Activated CD4-positive, alpha-beta T cell treated with anti-CD3 and anti-CD28 coated beads for 36 hours (primary cell): ENCODE measurements at regions not wholly inside any gene's neighbourhood (a gene's known extent, or its start where the extent isn't known, plus 50 kb on each side); places are given as distances from the start of the nearest gene placed in this dataset.

Experiments used
- ATAC-seq: fragments of 200-7000 bp; cut with Tn5 transposase; one replicate; pipeline ENCODE4 v1.10.0; 2021; ENCODE audit warnings: mild to moderate bottlenecking, moderate library complexity
- CTCF ChIA-PET: fragments of 350-600 bp; sonication (Branson Sonifier 250); formaldehyde crosslinking; loops from one replicate; lab custom pipeline; 2021; ENCODE audit warnings: antibody characterized with exemption; lab: Charles Lee
- POLR2A ChIA-PET: fragments of 350-600 bp; sonication (Branson Sonifier 250); formaldehyde crosslinking; loops from one replicate; lab custom pipeline; 2021; ENCODE audit warnings: antibody characterized with exemption, inconsistent platforms; lab: Charles Lee
- DNase-seq: peaks from one replicate; pipeline ENCODE4 v3.0.0-alpha.2; 2020
- H3K27ac Mint-ChIP-seq: one replicate; pipeline ENCODE4 v1.8.0; 2021; ENCODE audit warnings: mixed read lengths
- H3K27me3 Mint-ChIP-seq: one replicate; pipeline ENCODE4 v1.8.0; 2021; ENCODE audit warnings: mixed read lengths
- H3K36me3 Mint-ChIP-seq: one replicate; pipeline ENCODE4 v1.8.0; 2021; ENCODE audit warnings: low read depth, mixed read lengths
- H3K4me1 Mint-ChIP-seq: one replicate; pipeline ENCODE4 v1.8.0; 2021; ENCODE audit warnings: mixed read lengths
- H3K4me3 Mint-ChIP-seq: one replicate; pipeline ENCODE4 v1.8.0; 2021; ENCODE audit warnings: mild to moderate bottlenecking, moderate library complexity, mixed read lengths
- H3K9me3 Mint-ChIP-seq: one replicate; pipeline ENCODE4 v1.8.0; 2021; ENCODE audit warnings: low read depth, mixed read lengths
- intact Hi-C, 2 experiments: fragments of 100-400 bp; cut with DNase I in 1 of 2; cut with micrococcal nuclease in 1 of 2; formaldehyde crosslinking; loops; one replicate each; pipeline versions ENCODE4 v1.14.2 to v1.15.1; 2022 to 2024; cut with DNase I, micrococcal nuclease

- peaks cover 7% of the 10 kb centered on the region for H3K9me3 Mint-ChIP-seq
- ATAC-seq = no peak
- H3K27ac Mint-ChIP-seq = no peak overlapping the region
- no peaks in the 10 kb centered on the region for H3K36me3 Mint-ChIP-seq
- CTCF ChIA-PET = no interaction called here
- no peak overlapping the region for H3K4me3 Mint-ChIP-seq
- H3K4me1 Mint-ChIP-seq = no peaks in the 10 kb centered on the region
- DNase-seq = no peak
- peaks cover 11% of the 10 kb centered on the region for H3K27me3 Mint-ChIP-seq
- POLR2A ChIA-PET = no interaction called here
- intact Hi-C loops = no loop called here
These were observed 107.8 kb upstream of the FOXD3 start for GRCh38 chr1:63214553-63214952.

DNA sequence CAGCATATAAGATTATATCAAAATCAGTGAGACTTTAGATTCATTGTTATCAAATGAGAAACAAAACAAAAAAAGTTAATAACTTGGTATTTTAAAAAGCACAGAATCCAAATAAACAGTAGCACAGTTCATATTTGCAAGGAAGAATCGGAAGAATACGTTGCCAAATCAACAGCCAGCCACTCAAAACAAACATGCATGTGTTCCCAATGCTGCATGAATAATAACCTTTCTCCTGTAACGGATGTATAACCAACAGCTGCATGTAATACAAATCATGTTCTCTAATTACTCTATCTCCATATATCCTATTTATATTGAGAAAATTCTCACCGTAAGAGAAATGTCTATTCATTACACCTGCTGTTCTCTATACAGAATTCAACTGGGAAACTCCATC lies 98.9 kb upstream of the FOXD3 start:
- H3K9me3 Mint-ChIP-seq = no peaks in the 10 kb centered on the region
- peaks cover 6% of the 10 kb centered on the region for H3K27me3 Mint-ChIP-seq
- CTCF ChIA-PET = no interaction called here
- no peak for ATAC-seq
- POLR2A ChIA-PET = no interaction called here
- no peak for DNase-seq
- no peak overlapping the region for H3K4me3 Mint-ChIP-seq
- H3K27ac Mint-ChIP-seq = no peak overlapping the region
- H3K36me3 Mint-ChIP-seq = no peaks in the 10 kb centered on the region
- H3K4me1 Mint-ChIP-seq = no peaks in the 10 kb centered on the region
- intact Hi-C loops = no loop called here

- no peak overlapping the region for H3K27ac Mint-ChIP-seq
- ATAC-seq (no peak), DNase-seq (no peak)
These were observed 91.6 kb upstream of the FOXD3 start for GRCh38 chr1:63230722-63231121.

DNA sequence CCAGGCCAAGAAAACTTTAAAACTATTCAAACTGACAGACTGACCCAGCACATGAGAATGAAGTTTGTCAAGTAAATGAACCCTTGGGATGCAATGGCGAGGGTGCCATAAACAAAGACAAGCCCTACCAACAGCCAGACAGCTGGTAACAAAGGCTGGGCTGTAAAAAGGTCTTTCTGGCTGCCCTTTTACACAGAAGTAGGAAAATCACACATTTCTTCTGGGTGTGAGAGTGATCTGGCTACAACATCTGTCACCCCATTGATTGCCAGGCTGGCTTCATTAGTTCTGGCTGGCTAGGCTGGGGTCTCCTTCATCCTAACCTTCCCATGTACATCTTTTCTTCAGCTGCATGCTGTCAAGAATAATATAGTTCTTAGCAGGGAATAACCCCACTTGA lies 83.6 kb upstream of the FOXD3 start:
- no peak for DNase-seq
- no peak overlapping the region for H3K4me3 Mint-ChIP-seq
- intact Hi-C loops = no loop called here

More at GRCh38 chr1:63230722-63231121, 91.6 kb upstream of the FOXD3 start:
- POLR2A ChIA-PET = no interaction called here
- Mint-ChIP-seq H3K9me3 (no peaks in the 10 kb centered on the region), H3K4me3 (no peak overlapping the region), H3K36me3 (no peaks in the 10 kb centered on the region), H3K27me3 (peaks cover 2% of the 10 kb centered on the region), H3K4me1 (no peaks in the 10 kb centered on the region)
- intact Hi-C loops = no loop called here
- CTCF ChIA-PET = no interaction called here

DNA sequence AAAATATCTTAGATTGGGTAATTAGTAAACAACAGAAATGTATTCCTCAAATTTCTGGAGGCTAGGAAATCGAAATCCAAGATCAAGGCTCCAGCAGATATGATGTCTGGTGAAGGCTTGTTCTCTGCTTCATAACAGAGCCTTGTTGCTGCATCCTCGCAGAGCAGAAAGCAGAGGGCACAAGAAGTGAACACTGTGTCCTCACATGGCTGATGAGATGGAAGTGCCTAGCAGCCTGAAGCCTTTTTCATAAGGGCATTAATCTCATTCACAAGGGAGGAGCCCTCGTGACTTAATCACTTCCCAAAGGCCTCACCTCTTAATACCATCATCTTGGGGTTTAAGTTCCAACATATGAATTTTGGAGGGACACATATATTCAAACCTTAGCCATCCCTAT lies 77.2 kb upstream of the FOXD3 start:
- peaks cover 4% of the 10 kb centered on the region for H3K9me3 Mint-ChIP-seq
- no peaks in the 10 kb centered on the region for H3K36me3 Mint-ChIP-seq
- intact Hi-C loops = no loop called here
- POLR2A ChIA-PET = no interaction called here
- no peak overlapping the region for H3K4me3 Mint-ChIP-seq
- ATAC-seq (no peak), DNase-seq (no peak)
- no peak overlapping the region for H3K27ac Mint-ChIP-seq
- H3K4me1 Mint-ChIP-seq = no peaks in the 10 kb centered on the region
- peaks cover 4% of the 10 kb centered on the region for H3K27me3 Mint-ChIP-seq
- CTCF ChIA-PET = no interaction called here

More for the DNA sequence above, 83.6 kb upstream of the FOXD3 start:
- peaks cover 4% of the 10 kb centered on the region for H3K27me3 Mint-ChIP-seq
- H3K36me3 Mint-ChIP-seq = no peaks in the 10 kb centered on the region
- peaks cover 2% of the 10 kb centered on the region for H3K9me3 Mint-ChIP-seq
- ChIA-PET CTCF (no interaction called here), POLR2A (no interaction called here)
- no peak for ATAC-seq
- H3K27ac Mint-ChIP-seq = no peak overlapping the region
- no peaks in the 10 kb centered on the region for H3K4me1 Mint-ChIP-seq

- no peak for ATAC-seq
- Mint-ChIP-seq H3K4me3 (no peak overlapping the region), H3K27ac (no peak overlapping the region), H3K27me3 (peaks cover 4% of the 10 kb centered on the region), H3K36me3 (no peaks in the 10 kb centered on the region), H3K9me3 (peaks cover 4% of the 10 kb centered on the region), H3K4me1 (no peaks in the 10 kb centered on the region)
- POLR2A ChIA-PET = no interaction called here
- no peak for DNase-seq
- intact Hi-C loops = no loop called here
- CTCF ChIA-PET = no interaction called here
These were observed 74.2 kb upstream of the FOXD3 start for GRCh38 chr1:63248216-63248615.

DNA sequence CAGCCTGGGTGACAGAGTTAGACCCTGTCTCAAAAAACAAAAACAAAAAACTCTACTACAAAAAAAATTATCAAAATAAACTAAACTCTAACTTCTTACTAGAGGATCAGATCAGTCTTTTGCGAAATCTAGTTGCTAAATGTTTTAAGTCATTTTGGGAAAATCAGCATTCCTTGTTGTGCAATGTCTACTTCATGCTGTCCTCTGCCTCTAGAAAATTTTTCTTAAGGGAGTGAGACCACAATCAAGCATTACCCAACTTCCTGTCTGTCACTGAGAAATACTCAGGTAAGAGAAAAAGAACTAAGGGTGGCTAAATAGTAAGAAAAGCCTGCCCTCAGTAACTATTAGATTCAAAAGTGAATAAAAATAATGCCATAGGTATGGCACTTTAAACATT lies 67.2 kb upstream of the FOXD3 start:
- CTCF ChIA-PET = no interaction called here
- no peaks in the 10 kb centered on the region for H3K9me3 Mint-ChIP-seq
- intact Hi-C loops = no loop called here

GRCh38 chr1:63261736-63262458 lies 60.5 kb upstream of the FOXD3 start:
- no peaks in the 10 kb centered on the region for H3K9me3 Mint-ChIP-seq
- DNase-seq (no peak), ATAC-seq (no peak)
- intact Hi-C loops = no loop called here
- no peak overlapping the region for H3K27ac Mint-ChIP-seq
- H3K36me3 Mint-ChIP-seq = no peaks in the 10 kb centered on the region
- POLR2A ChIA-PET = interaction anchor here (0.7 kb wide), 1 partner anchor 34 kb away, joined by 3 read pairs; no protein-coding TSS in a partner anchor
- H3K27me3 Mint-ChIP-seq = peaks cover 11% of the 10 kb centered on the region
- CTCF ChIA-PET = no interaction called here
- no peak overlapping the region for H3K4me3 Mint-ChIP-seq
- H3K4me1 Mint-ChIP-seq = no peaks in the 10 kb centered on the region

More for the DNA sequence above, 67.2 kb upstream of the FOXD3 start:
- Mint-ChIP-seq H3K36me3 (no peaks in the 10 kb centered on the region), H3K4me1 (no peaks in the 10 kb centered on the region), H3K4me3 (no peak overlapping the region), H3K27me3 (peaks cover 4% of the 10 kb centered on the region), H3K27ac (no peak overlapping the region)
- no peak for ATAC-seq
- DNase-seq = no peak
- POLR2A ChIA-PET = no interaction called here

DNA sequence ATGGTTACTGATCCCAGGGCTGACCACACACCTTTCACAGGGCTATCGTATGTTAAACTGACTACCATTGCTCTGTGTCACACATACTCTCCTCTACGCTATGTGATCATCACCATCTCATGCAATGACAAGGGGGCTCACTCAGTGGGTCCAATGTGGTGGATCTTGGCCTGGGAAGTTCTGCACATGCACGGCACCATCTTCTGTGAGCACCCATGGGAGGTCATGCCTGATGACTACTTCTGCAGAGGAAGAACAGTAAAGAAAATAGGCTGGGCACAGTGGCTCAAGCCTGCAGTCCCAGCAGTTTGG lies 60.0 kb upstream of the FOXD3 start:
- intact Hi-C loops = no loop called here
- POLR2A ChIA-PET = interaction anchor here (0.7 kb wide), 1 partner anchor 34 kb away, joined by 3 read pairs; no protein-coding TSS in a partner anchor

DNA sequence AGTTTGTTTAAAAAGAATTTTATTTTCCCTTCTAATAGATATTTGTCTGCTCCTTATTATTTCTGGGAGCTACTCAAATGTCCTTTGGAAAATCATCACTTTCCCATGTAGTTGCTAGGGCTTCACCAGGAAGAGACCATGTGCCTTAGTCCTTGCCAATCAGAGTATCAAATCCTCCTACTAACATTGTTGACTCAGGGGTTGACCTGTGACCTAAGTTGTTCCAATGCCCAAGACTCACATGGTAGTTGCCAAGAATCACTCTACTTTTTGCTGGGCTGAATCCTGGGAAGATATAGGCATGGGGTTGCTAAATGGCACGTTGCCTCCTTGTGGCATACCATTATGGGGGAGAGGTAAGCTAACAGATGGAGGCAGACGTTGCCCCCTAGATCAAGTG lies 58.2 kb upstream of the FOXD3 start:
- Mint-ChIP-seq H3K4me3 (no peak overlapping the region), H3K9me3 (no peaks in the 10 kb centered on the region), H3K27me3 (peaks cover 14% of the 10 kb centered on the region), H3K36me3 (no peaks in the 10 kb centered on the region), H3K4me1 (no peaks in the 10 kb centered on the region), H3K27ac (no peak overlapping the region)
- intact Hi-C loops = no loop called here
- ATAC-seq (no peak), DNase-seq (no peak)
- ChIA-PET CTCF (no interaction called here), POLR2A (no interaction called here)

More for the DNA sequence above, 60.0 kb upstream of the FOXD3 start:
- CTCF ChIA-PET = no interaction called here
- H3K9me3 Mint-ChIP-seq = no peaks in the 10 kb centered on the region
- H3K27ac Mint-ChIP-seq = no peak overlapping the region
- no peaks in the 10 kb centered on the region for H3K4me1 Mint-ChIP-seq
- DNase-seq (no peak), ATAC-seq (no peak)
- H3K36me3 Mint-ChIP-seq = no peaks in the 10 kb centered on the region
- H3K27me3 Mint-ChIP-seq = peaks cover 11% of the 10 kb centered on the region
- no peak overlapping the region for H3K4me3 Mint-ChIP-seq

DNA sequence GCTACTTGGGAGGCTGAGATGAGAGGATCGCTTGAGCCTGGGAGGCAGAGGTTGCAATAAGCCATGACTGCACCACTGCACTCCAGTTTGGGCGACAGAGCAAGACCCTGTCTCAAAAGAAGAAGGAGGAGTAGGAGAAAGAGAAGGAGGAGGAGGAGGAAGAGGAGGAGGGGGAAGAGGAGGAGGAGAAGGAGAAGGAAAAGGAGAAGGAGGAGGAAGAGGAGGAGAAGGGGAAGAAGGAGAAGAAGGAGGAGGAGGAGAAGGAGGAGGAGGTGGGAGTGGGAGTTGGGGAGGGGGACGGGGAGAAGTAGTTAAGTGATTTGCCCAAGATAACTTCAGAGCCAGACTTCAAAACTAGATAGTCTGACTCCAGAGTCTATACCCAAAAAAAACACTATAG lies 55.5 kb upstream of the FOXD3 start:
- Mint-ChIP-seq H3K9me3 (no peaks in the 10 kb centered on the region), H3K27me3 (peaks cover 11% of the 10 kb centered on the region), H3K36me3 (no peaks in the 10 kb centered on the region), H3K4me3 (no peak overlapping the region), H3K4me1 (no peaks in the 10 kb centered on the region), H3K27ac (no peak overlapping the region)
- ATAC-seq = no peak
- ChIA-PET CTCF (no interaction called here), POLR2A (no interaction called here)
- DNase-seq = no peak
- intact Hi-C loops = no loop called here

GRCh38 chr1:63268876-63269275 lies 53.5 kb upstream of the FOXD3 start:
- Mint-ChIP-seq H3K36me3 (no peaks in the 10 kb centered on the region), H3K27ac (no peak overlapping the region), H3K9me3 (no peaks in the 10 kb centered on the region), H3K27me3 (peaks cover 16% of the 10 kb centered on the region), H3K4me1 (no peaks in the 10 kb centered on the region), H3K4me3 (no peak overlapping the region)
- ChIA-PET POLR2A (no interaction called here), CTCF (no interaction called here)
- intact Hi-C loops = no loop called here
- no peak for DNase-seq
- no peak for ATAC-seq
